ENCODE measurements at regions not wholly inside any gene's neighbourhood (a gene's known extent, or its start where the extent isn't known, plus 50 kb on each side); places are given as distances from the start of the nearest gene placed in this dataset.
A peak's percentile ranks its signal among the peaks of the same experiment; 100 is the strongest.

DNA sequence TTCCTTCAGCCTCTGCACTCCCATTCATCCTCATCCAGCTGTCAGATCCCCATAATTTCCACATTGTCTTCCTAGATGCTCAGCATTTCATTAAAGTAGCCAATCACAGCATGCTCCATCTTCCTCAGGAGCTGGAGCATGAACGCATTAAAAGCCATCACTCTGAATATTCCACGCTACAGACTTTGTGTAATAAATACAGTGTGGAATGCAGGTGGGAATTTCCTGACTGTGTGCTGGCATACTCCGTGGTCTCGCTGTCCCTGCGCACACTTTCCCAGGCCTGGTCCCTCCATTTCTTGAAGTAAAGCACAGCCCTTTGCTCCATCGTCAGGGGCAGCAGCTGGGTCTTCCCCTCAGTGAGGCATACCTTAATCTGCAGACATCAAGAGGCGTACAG is 123.7 kb upstream of the NCK2 start:
- DNase-seq (ENCODE audit: low read depth), result no peak

GRCh38 chr2:105618351-105618659 is 126.4 kb upstream of the NCK2 start:
- DNase-seq (ENCODE audit: low read depth), result no peak

- peak; percentile 12 for DNase-seq (ENCODE audit: low read depth)
Measured at GRCh38 chr2:105617631-105618350, 126.9 kb upstream of the NCK2 start.

- DNase-seq (ENCODE audit: low read depth), result no peak
Measured at GRCh38 chr2:105615305-105615704, 129.4 kb upstream of the NCK2 start.

DNA sequence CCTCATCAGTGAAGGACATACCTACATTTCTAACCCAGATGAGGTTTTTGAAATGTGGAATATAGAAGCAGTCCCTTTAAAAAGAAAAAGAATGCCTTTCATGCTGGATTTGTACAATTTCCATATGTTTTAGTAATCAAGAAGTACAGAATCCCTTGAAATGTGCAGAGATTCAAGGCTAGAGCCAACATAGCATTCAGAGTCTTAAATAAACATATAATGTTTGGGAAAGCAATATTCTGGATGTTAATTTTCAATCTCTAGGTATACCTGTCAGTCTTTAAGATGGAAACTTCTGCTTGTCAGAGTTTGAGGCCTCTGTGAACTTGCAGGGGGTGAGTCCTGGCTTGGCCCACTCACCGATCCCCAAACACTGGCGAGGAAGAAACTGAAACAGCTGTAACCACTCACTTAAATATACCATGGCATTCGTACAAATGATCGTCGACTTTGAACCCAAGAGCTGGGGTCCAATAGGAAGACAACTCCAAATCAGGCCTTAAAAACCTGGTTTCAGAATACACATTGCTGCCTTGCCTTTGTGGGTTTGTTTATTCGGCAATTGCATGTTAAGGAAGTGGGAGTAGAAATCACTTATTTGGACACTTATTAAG is 132.8 kb upstream of the NCK2 start:
- DNase-seq (ENCODE audit: low read depth), result no peak

DNA sequence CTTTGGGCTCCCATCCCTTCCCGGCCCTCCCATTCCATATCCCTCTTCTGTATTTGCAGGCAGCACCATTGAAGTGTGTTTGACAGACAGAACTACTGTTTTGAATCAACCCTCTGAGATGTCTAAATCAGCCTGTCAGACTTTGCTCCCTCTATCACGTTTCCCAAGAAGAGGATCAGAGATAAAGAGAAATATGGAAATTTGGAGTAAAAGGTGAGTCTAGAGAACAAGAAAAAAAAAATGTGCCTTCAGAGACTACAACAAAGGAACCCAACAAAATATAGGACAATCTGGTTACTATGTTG is 133.4 kb upstream of the NCK2 start:
- DNase-seq (ENCODE audit: low read depth), result no peak

DNA sequence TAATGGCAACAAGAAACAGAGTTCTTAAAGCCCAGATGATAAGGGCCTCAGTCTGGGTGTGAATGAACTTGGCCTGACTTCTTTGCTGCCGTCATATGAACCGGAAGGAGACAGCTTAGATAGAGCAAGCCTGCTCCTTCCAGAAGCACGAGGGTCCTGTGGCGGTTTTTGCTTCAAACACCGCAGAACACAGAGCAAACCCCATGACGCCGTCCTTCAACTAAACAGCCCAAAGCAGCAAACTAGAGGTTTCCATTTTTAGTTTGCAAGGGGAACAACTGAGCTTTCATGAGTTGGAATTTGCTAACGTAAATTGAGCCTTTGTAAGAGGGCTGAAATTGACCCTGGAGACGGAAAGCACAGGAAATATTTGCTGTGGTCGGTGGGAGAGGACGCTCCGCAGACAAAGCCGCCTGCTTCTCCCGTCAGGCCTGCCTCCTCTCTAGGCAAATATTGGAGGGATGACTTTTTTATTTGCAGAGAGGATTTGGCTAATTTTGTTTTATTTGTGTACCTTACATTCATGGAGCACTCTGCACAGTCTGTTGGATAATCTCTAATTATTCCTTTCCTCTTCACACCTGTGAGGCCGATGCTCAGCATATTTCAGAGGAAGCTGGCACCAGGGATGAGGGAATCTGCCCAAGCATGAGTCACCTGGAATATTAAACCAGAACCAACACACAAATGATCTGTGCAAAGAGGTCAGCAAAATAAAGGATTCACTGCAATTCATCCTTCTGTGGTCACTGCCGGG is 134.0 kb upstream of the NCK2 start:
- peak; percentile 14 for DNase-seq (ENCODE audit: low read depth)

GRCh38 chr2:105609746-105610402 is 134.8 kb upstream of the NCK2 start:
- DNase-seq (ENCODE audit: low read depth), result no peak

GRCh38 chr2:105607920-105608504 is 136.7 kb upstream of the NCK2 start:
- no peak for DNase-seq (ENCODE audit: low read depth)

- DNase-seq (ENCODE audit: low read depth), result no peak
Measured at GRCh38 chr2:105606081-105606480, 138.6 kb upstream of the NCK2 start.

- no peak for DNase-seq (ENCODE audit: low read depth)
Measured at GRCh38 chr2:105604938-105605337, 139.8 kb upstream of the NCK2 start.

GRCh38 chr2:105600949-105601794 is 143.5 kb upstream of the NCK2 start:
- DNase-seq (ENCODE audit: low read depth), result no peak

DNA sequence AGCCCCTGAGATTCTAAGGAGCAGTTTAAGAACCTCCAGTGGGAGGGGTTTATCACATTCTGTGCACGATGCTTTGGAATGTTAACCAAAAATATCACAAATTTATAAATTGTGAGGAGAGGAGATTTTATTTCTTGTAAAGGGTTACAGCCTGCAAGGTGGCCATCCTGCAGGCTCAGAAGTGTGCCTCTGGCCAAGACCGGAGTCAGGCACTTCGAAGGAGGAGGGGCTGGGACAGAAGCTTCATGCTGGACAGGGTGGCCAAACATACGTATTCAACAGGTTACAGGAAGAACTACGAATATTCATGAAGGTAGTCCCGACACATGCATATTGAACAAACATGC is 144.1 kb upstream of the NCK2 start:
- DNase-seq (ENCODE audit: low read depth), result no peak

DNA sequence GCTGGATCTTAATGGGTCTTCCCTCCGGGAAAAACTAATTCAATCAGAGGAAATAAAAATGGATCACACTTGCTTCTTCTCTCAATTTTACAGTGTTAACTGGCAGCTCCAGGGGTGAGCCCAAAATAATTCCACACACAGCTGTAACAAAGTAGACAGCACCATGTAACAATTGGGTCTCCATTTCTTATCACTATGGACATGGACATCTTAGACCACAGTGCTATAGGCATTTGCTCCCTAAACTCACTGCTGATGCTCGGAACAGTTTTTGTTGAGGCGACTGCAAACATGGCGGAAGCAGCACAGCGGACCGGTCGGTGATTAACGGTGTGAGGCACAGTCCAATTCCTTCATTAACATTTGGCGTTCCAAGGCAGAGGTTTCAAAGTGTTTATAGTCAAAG is 144.7 kb upstream of the NCK2 start:
- DNase-seq (ENCODE audit: low read depth), result no peak

DNA sequence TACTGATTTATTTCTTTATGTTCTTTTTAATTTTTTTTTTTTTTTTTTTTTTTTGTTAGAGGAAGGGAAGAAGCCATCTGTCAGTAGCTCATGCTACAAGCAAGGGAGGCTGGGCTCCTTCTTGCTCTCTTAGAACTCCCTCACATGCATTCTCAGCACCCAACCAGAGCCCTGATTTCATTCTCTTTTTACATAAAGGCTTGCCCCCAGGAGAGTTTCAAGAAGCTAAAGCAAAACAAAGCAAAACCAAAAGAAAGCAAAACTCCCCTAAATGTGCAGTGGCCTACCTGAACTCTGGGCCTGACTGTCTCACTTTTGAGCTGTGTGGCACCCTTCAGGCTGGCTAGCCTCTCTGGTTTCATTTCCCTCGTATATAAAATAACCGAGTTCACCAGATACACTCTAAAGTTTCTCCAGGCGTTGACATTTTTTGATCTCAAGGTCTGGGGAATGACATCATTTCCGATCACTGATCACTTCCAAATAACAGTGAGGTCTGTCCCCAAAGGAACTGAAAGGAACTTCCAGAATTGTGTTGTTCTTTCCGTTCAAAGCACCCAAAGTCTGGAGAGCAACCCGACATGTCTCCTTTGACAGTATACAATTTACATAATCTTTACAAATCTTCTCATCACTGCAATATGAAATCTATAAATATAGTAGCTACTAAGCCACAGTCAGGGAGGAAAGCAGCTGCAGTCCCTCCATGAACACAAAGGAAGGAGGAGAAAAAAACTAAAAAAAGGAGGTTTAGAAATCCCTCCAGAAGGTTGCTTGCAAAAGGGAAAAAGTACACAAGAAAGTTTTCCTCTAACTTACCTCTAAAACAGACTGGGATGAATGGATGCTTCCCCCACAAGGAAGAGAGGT is 145.6 kb upstream of the NCK2 start:
- DNase-seq (ENCODE audit: low read depth), result no peak

DNA sequence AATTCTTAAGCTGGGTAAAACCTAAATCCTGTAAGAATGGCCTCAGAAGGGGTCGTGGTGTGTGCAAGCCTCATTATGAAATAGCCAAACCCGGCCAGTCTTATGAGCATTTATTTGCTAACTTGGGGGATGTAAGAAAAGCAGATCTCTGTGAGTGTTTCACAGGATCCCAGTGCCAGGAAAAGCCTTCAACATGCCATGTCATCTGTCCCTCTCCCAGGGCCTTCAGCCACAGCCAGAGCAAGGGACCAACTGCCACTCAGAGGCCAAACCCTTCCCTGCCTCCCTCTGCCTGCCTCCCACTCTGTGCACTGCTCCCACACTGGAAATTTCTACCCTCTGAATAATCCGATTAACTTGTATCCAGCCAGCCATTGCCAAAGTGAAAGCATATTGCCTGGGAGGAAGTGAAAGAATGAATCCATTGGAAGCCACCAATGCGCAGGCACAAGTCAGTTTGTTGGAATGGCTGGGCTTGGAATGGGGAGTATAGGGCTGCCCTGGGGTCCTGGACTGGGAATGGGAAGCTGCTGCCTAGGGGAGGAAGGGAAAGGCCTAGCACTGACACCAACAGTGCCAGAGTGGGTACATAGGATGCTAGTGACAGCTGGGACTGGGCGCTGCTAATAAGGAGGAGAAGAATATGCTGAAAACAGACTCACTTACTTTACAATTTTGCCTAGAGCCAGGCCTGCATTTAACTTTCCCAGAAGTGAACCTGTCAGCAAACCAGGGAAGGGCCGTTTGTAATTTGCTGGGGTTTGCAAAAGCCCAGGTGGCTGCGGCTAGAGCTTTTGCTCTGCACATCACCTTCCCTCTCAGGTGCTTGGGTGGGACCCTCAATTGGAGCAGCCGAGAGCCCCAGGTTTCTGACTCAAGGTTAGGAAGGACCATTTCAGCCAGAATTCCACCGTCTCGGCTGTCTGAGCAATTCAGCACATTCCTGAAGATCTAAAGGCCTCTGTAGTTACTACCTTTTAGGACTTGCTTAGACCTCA is 146.6 kb upstream of the NCK2 start:
- DNase-seq (ENCODE audit: low read depth), result no peak

DNA sequence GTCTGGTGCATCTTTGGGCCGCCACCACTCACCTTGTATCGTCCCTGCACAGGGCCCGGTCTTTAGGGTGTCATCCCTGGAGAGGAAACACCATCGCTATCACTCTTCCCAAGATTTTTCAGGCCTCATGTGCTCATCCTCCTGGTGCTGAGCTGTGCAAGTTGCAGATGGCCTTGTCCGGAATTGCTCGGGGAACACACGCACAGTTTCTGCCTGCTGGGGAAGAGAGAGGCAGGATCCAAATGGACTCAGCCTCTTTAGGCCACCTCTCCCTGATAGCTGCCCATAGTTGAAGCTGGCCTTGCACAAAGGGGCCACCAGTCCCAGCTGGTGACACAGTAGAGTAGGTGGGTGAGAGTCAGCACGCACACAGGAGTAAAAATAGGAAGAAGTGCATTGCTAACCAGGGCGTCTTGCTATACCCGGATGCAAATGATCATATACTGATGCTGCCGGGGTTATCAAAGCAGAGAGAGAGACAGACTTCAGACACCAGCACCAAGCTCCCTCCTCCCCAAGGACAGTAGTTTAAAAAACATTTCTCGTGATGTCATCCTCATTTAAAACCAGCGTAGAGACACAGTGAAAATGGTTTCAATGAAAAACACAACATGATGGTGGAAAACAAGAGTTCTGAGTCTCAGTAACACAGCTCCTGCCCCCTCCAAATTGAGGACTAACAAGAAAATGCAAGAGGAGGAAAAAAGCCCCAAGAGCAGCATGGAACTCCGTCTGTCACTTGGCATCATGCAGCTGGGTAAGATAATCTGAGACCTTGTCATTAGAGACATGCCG is 147.5 kb upstream of the NCK2 start:
- no peak for DNase-seq (ENCODE audit: low read depth)

- no peak for DNase-seq (ENCODE audit: low read depth)
Measured at GRCh38 chr2:105596411-105596921, 148.2 kb upstream of the NCK2 start.

Measured in M059J (cell line).